ENCODE measurements at regions not wholly inside any gene's neighbourhood (a gene's known extent, or its start where the extent isn't known, plus 50 kb on each side); places are given as distances from the start of the nearest gene placed in this dataset.

DNA sequence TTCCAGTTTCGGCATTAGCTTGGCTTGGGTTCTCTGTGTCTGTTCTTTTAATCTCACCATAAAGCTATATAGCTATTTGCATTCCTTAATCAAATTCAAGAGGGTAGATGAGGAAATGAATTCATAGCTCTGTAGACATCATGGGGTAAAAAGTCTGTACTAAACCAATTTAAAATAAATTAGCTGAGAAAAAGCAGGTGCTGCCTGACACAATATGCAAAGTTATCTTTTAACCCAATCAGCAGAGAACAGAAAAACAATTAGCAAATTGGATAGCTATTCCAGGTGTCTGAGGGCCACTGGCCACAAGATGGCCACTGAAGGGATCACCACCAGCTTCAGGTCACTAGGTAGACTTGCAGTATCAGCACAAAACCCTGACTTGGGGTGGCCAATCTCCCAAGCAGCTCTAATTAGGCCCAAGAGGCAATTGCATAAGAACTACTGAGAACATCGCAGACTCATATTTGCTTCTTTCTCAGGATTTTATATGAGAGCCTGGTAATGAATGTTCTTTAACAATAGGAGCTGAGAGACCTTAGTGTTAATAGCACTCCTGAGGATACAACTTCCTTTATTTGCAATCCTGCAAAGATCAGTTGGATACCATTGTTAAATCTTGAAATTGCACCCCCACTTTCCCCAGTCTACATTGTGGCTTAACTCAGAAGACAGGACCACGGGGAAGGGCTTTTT lies 494.3 kb downstream of the PDCD6IP start:
- no peaks in the 10 kb centered on the region for H3K27me3 ChIP-seq (ENCODE audit: control insufficient read depth, insufficient read depth, low read length)
- no peak overlapping the region for H3K4me3 ChIP-seq (ENCODE audit: low read depth, low read length)
- TF ChIP-seq, protein P1, sequence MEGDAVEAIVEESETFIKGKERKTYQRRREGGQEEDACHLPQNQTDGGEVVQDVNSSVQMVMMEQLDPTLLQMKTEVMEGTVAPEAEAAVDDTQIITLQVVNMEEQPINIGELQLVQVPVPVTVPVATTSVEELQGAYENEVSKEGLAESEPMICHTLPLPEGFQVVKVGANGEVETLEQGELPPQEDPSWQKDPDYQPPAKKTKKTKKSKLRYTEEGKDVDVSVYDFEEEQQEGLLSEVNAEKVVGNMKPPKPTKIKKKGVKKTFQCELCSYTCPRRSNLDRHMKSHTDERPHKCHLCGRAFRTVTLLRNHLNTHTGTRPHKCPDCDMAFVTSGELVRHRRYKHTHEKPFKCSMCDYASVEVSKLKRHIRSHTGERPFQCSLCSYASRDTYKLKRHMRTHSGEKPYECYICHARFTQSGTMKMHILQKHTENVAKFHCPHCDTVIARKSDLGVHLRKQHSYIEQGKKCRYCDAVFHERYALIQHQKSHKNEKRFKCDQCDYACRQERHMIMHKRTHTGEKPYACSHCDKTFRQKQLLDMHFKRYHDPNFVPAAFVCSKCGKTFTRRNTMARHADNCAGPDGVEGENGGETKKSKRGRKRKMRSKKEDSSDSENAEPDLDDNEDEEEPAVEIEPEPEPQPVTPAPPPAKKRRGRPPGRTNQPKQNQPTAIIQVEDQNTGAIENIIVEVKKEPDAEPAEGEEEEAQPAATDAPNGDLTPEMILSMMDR (IDR thresholded peaks at IDR 0.05; ENCODE audit: insufficient read depth, low read length, poor library complexity, severe bottlenecking): no peak
- no peak for DNase-seq (ENCODE audit: low read depth)
- no peaks in the 10 kb centered on the region for H3K36me3 ChIP-seq (ENCODE audit: control insufficient read depth, insufficient read depth, low read length)

DNA sequence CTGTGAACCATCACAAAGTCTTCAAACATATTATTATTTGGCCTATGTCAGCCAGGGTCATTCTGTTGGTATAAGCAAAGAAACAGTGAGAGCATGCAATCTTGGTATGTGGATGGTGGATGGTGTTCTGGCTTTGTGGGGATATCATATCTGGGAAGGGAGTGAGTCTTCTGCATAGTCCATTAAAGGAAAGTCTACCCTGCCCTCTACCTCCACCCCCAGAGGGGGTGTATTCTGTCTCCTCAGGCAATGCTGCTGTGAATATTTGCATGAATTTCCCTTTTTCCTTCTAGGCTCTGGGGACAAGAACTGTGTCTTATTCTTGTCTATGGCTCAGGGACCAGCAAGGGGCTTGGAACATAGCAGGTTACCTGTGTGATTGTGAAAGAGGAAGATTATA lies 495.8 kb downstream of the PDCD6IP start:
- no peaks in the 10 kb centered on the region for H3K36me3 ChIP-seq (ENCODE audit: control insufficient read depth, insufficient read depth, low read length)
- no peak for DNase-seq (ENCODE audit: low read depth)
- TF ChIP-seq, protein P1 (IDR thresholded peaks at IDR 0.05; ENCODE audit: insufficient read depth, low read length, poor library complexity, severe bottlenecking): no peak
- H3K4me3 ChIP-seq (ENCODE audit: low read depth, low read length): no peak overlapping the region
- H3K27me3 ChIP-seq (ENCODE audit: control insufficient read depth, insufficient read depth, low read length): no peaks in the 10 kb centered on the region

DNA sequence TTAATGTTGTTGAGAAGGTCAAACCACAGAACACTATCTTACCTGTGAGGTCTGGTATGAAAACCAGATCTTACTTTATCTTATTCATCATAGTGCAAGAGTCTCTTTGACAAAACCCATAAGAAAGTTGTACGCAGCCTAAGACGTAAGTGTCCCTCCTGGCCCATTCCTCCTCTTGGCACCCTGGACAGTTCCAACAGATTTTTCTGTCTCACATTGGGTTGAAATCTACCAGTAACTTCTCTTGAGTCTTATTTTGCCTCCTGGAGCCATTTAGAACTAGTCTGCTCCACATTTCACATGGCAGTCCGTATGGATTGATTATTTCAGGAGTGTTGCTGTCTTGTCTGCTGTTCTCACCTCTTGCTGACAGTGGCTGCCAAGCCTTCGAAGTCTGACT lies 498.4 kb downstream of the PDCD6IP start:
- no peaks in the 10 kb centered on the region for H3K27me3 ChIP-seq (ENCODE audit: control insufficient read depth, insufficient read depth, low read length)
- H3K4me3 ChIP-seq (ENCODE audit: low read depth, low read length): no peak overlapping the region
- no peak for DNase-seq (ENCODE audit: low read depth)
- H3K36me3 ChIP-seq (ENCODE audit: control insufficient read depth, insufficient read depth, low read length): no peaks in the 10 kb centered on the region
- TF ChIP-seq, protein P1 (IDR thresholded peaks at IDR 0.05; ENCODE audit: insufficient read depth, low read length, poor library complexity, severe bottlenecking): no peak

DNA sequence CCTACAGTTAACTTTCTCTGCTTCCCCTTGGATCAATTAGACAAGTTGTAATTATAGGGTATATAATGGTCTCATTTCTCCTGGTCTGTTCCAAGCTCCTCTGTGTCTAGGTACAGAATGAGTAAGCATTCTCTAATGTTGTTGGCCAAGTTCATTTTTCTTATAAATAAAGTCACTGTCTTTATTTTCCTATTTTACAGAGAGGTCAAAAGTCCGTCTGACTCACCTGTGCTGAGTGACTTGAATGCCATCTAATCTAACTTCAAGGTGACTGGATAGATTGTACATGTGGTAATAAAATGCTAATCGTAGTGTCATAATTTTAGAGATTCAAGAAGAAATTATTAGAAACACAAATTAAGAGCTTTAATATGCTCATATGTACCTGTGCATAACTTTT lies 500.2 kb downstream of the PDCD6IP start:
- DNase-seq (ENCODE audit: low read depth): no peak
- TF ChIP-seq, protein P1 (IDR thresholded peaks at IDR 0.05; ENCODE audit: insufficient read depth, low read length, poor library complexity, severe bottlenecking): no peak

DNA sequence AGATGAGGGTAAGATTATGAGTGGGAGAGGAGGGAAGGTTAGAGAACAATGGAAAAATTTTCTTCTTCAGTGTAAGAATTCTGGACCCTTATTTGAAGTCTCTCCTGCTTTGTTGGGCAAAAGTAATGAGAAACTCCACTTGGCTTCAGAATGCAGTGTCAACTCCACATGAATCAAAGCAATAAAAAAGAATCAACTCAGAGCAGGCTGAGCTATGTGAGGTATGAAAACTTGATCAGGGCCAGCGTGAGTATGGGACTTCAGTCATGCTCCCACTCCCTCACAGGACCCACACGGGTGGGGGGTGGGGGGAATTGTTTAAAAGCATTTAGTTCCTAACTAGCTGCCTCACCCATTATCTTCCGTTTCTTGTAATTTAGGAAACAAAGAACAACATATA lies 502.2 kb downstream of the PDCD6IP start:
- no peaks in the 10 kb centered on the region for H3K27me3 ChIP-seq (ENCODE audit: control insufficient read depth, insufficient read depth, low read length)
- no peak overlapping the region for H3K4me3 ChIP-seq (ENCODE audit: low read depth, low read length)
- DNase-seq (ENCODE audit: low read depth): no peak
- TF ChIP-seq, protein P1 (IDR thresholded peaks at IDR 0.05; ENCODE audit: insufficient read depth, low read length, poor library complexity, severe bottlenecking): no peak
- H3K36me3 ChIP-seq (ENCODE audit: control insufficient read depth, insufficient read depth, low read length): no peaks in the 10 kb centered on the region

More for the DNA sequence above, 500.2 kb downstream of the PDCD6IP start:
- Histone ChIP-seq H3K27me3 (ENCODE audit: control insufficient read depth, insufficient read depth, low read length) (no peaks in the 10 kb centered on the region), H3K36me3 (ENCODE audit: control insufficient read depth, insufficient read depth, low read length) (no peaks in the 10 kb centered on the region), H3K4me3 (ENCODE audit: low read depth, low read length) (no peak overlapping the region)

DNA sequence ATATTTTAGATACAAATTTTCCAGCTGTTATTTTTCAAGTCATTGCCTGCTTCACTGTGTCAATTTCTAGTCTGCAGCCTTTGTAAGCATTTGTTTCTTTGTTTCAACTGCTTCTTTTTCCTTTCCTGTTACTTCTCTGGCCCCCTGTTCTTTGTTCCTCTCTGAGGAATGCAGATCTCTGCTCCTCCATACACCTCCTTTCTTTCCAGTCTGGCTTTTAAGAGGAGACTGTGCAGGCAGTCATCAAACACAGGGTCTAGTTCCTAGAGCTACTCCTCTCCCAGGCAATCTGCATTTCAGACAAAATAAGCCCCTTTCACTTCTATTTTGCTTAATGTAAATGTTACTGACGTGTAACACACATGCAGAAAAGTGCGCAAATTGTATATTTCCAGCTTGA lies 502.9 kb downstream of the PDCD6IP start:
- TF ChIP-seq, protein P1 (IDR thresholded peaks at IDR 0.05; ENCODE audit: insufficient read depth, low read length, poor library complexity, severe bottlenecking): no peak

More for the DNA sequence above, 502.9 kb downstream of the PDCD6IP start:
- H3K27me3 ChIP-seq (ENCODE audit: control insufficient read depth, insufficient read depth, low read length): no peaks in the 10 kb centered on the region
- no peaks in the 10 kb centered on the region for H3K36me3 ChIP-seq (ENCODE audit: control insufficient read depth, insufficient read depth, low read length)
- no peak overlapping the region for H3K4me3 ChIP-seq (ENCODE audit: low read depth, low read length)
- no peak for DNase-seq (ENCODE audit: low read depth)
